Muscle of leg (tissue), 3 donors: ENCODE measurements at regions not wholly inside any gene's neighbourhood (a gene's known extent, or its start where the extent isn't known, plus 50 kb on each side); places are given as distances from the start of the nearest gene placed in this dataset.

Source experiments
- DNase-seq: peaks from one replicate; pipeline ENCODE4 v3.0.0; 2013
- H3K27ac ChIP-seq: one replicate; pipeline ENCODE4 v1.5.1; 2013; ENCODE audit warnings: mild to moderate bottlenecking, low read length, control low read depth
- H3K27me3 ChIP-seq: one replicate; pipeline ENCODE4 v1.6.1; 2013; ENCODE audit warnings: low read length; ENCODE audit not compliant: control insufficient read depth, insufficient read depth
- H3K36me3 ChIP-seq: one replicate; pipeline ENCODE4 v1.6.1; 2013; ENCODE audit warnings: low read length; ENCODE audit not compliant: control insufficient read depth, insufficient read depth
- H3K4me1 ChIP-seq: one replicate; pipeline ENCODE4 v1.6.1; 2013; ENCODE audit warnings: low read length; ENCODE audit not compliant: control insufficient read depth, insufficient read depth
- H3K4me3 ChIP-seq: one replicate; pipeline ENCODE4 v1.5.1; 2013; ENCODE audit warnings: low read length, control low read depth
- H3K9me3 ChIP-seq: replicated peaks from 2 replicates; pipeline ENCODE4 v1.6.1; 2013; ENCODE audit warnings: low read depth, low read length; ENCODE audit not compliant: control insufficient read depth
- WGBS: methylation state at CpG from one replicate; pipeline ENCODE4 v1.1.5; 2013; ENCODE audit warnings: missing lambda C conversion rate; ENCODE audit not compliant: insufficient coverage; 5-methylcytosine and 5-hydroxymethylcytosine counted together

DNA sequence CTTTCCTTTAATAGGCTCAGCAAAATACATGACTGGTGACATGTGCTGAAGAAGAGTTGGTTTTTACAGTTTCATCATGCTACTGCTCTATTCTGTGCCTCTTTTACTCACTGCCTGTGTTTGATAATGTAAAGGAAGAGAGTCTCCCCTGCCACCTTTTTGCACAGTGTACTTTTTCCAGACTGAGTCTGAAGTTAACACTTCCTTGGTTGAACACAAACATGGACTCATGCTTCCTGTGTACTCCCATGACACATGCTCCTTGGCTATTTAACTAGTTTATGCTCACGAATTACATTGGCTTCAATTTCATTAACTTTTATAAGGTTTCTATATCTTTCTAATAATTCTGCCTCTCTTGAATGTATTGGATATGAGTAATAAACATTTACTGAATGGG is 396.1 kb downstream of the VGLL3 start:
- DNase-seq, result no peak
- no peak overlapping the region for H3K27ac ChIP-seq
- H3K27me3 ChIP-seq, result no peaks in the 10 kb centered on the region
- no peak overlapping the region for H3K4me3 ChIP-seq
- H3K4me1 ChIP-seq, result no peaks in the 10 kb centered on the region
- H3K36me3 ChIP-seq, result no peaks in the 10 kb centered on the region
- WGBS, result no CpG with 5 or more reads among the region's 1 CpG
- H3K9me3 ChIP-seq, result no peaks in the 10 kb centered on the region

DNA sequence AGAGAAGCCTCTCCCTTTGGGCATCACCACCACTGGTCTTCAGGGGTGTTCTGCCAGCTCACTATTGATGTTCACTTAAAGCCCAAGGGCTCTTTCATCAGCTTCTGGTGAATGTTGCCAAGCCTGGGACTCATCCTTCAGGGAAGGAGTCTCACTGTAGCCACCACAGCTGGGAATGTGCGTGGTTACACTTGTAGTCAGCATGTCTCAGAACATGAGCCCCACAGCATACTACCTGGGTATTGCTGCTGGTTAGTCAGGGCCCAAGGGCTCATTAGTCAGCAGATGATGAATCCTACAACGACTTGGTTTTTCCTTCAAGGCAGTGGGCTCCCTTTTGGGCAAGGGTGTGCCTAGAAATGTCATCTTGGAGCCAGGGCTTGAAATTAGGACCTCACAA is 412.9 kb downstream of the VGLL3 start:
- H3K27me3 ChIP-seq, result no peaks in the 10 kb centered on the region
- DNase-seq, result no peak
- WGBS, result 46% methylated on average over 2 of the region's 2 CpGs
- no peaks in the 10 kb centered on the region for H3K9me3 ChIP-seq
- no peak overlapping the region for H3K27ac ChIP-seq
- no peaks in the 10 kb centered on the region for H3K36me3 ChIP-seq
- no peaks in the 10 kb centered on the region for H3K4me1 ChIP-seq
- no peak overlapping the region for H3K4me3 ChIP-seq

DNA sequence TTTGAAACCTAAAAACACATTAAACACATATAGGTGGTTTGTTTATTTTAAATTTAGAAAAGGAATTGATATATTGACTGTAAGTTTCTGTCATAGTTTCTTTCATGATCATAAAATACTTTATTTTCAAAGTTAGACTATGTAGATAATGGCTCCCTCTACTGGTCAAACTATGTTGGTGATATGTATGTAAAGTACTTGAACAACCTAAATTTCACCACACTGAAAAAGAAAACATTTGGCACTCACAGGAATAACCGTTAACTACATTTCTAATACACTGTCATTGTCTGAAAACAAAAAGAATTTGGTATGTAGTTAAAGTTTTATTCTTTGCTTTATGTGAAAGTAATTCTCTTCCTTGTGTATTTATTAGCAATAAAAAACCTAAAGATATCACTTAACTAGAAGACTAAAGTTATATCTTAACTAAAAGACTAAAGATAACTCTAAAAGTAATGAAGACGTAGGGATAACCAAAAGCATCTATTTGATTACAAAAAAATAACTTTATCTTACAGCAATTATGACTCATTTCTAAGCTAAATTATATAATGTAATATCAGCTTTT is 427.5 kb downstream of the VGLL3 start:
- no peaks in the 10 kb centered on the region for H3K4me1 ChIP-seq
- WGBS, result no CpG with 5 or more reads among the region's 2 CpGs
- H3K27me3 ChIP-seq, result no peaks in the 10 kb centered on the region
- DNase-seq, result peak; percentile 43
- H3K36me3 ChIP-seq, result no peaks in the 10 kb centered on the region
- H3K27ac ChIP-seq, result no peak overlapping the region
- H3K4me3 ChIP-seq, result no peak overlapping the region
- H3K9me3 ChIP-seq, result no peaks in the 10 kb centered on the region

DNA sequence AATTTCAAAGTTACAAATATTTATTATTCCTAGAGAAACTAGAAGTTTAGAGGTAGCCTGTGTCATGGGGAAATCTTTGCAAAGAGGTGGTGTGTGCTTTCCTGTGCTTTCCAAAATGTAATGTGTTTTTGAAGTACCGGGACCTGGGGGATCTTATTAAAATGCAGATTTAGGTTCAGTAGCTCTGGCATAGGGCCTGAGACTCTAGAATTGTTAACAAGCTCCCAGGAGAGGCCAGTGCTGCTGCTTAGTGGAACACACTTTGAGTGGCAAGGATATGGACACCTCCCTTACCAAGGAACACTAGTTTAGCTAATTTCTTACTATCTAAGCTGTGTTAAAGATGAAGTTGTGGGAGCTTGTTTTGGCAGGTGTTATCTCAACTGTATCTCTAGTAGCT is 428.9 kb downstream of the VGLL3 start:
- H3K36me3 ChIP-seq, result no peaks in the 10 kb centered on the region
- no peaks in the 10 kb centered on the region for H3K4me1 ChIP-seq
- no peaks in the 10 kb centered on the region for H3K27me3 ChIP-seq
- WGBS, result 0% methylated on average over 1 of the region's 1 CpG
- no peaks in the 10 kb centered on the region for H3K9me3 ChIP-seq
- no peak for DNase-seq
- no peak overlapping the region for H3K4me3 ChIP-seq
- no peak overlapping the region for H3K27ac ChIP-seq

- H3K27ac ChIP-seq, result no peak overlapping the region
- no peaks in the 10 kb centered on the region for H3K36me3 ChIP-seq
- no peaks in the 10 kb centered on the region for H3K9me3 ChIP-seq
- H3K4me3 ChIP-seq, result no peak overlapping the region
- DNase-seq, result no peak
- WGBS, result no CpG with 5 or more reads among the region's 5 CpGs
- H3K4me1 ChIP-seq, result no peaks in the 10 kb centered on the region
- no peaks in the 10 kb centered on the region for H3K27me3 ChIP-seq
These were observed 429.7 kb downstream of the VGLL3 start for GRCh38 chr3:86561215-86561614.

- H3K27ac ChIP-seq, result no peak overlapping the region
- H3K4me3 ChIP-seq, result no peak overlapping the region
- WGBS, result 30% methylated on average over 2 of the region's 5 CpGs
- H3K27me3 ChIP-seq, result no peaks in the 10 kb centered on the region
- no peak for DNase-seq
- no peaks in the 10 kb centered on the region for H3K4me1 ChIP-seq
- H3K9me3 ChIP-seq, result no peaks in the 10 kb centered on the region
- no peaks in the 10 kb centered on the region for H3K36me3 ChIP-seq
These were observed 436.6 kb downstream of the VGLL3 start for GRCh38 chr3:86554383-86554782.

GRCh38 chr3:86547692-86548091 is 443.3 kb downstream of the VGLL3 start:
- Histone ChIP-seq H3K27me3 (no peaks in the 10 kb centered on the region), H3K4me1 (no peaks in the 10 kb centered on the region), H3K9me3 (no peaks in the 10 kb centered on the region), H3K27ac (no peak overlapping the region), H3K36me3 (no peaks in the 10 kb centered on the region), H3K4me3 (no peak overlapping the region)
- no CpG with 5 or more reads among the region's 2 CpGs for WGBS
- no peak for DNase-seq

DNA sequence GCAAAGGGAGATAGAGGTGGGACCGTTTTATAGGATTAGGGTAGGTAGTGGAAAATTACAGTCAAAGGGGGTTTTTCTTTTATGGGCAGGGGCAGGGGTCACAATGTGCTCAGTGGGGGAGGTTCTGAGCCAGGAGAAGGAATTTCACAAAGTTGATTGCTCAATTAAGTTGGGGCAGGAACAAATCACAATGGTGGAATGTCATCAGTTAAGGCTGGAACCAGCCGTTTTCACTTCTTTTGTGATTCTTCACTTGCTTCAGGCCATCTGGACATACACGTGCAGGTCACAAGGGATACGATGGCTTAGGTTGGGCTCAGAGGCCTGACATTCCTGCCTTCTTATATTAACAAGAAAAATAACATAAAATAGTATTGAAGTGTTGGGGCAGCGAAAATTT is 453.8 kb downstream of the VGLL3 start:
- Histone ChIP-seq H3K4me3 (no peak overlapping the region), H3K27me3 (no peaks in the 10 kb centered on the region), H3K9me3 (no peaks in the 10 kb centered on the region), H3K36me3 (no peaks in the 10 kb centered on the region), H3K27ac (no peak overlapping the region), H3K4me1 (no peaks in the 10 kb centered on the region)
- 43% methylated on average over 3 of the region's 5 CpGs for whole genome bisulfite sequencing
- DNase-seq, result no peak

DNA sequence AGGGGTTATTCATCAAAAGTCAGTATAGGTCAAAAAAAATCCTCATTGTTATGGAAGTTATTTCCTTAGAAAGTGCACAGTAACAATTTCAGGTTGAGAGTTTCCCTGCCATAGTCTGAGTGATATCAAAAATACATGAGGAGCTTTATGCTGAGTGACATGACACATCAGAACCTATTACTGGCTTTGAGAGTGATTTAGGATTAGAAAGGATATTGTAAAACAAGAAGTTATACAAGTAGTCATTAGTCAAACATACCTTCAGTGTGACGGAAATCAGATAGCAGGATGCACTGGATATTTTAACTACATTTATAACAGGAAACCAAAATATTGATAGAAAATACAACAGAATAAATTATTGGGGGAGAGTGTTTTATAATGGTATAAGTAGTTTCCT is 471.1 kb downstream of the VGLL3 start:
- no peaks in the 10 kb centered on the region for H3K36me3 ChIP-seq
- H3K4me3 ChIP-seq, result no peak overlapping the region
- no peaks in the 10 kb centered on the region for H3K9me3 ChIP-seq
- no peak for DNase-seq
- H3K4me1 ChIP-seq, result no peaks in the 10 kb centered on the region
- no CpG with 5 or more reads among the region's 1 CpG for WGBS
- H3K27me3 ChIP-seq, result no peaks in the 10 kb centered on the region
- H3K27ac ChIP-seq, result no peak overlapping the region

GRCh38 chr3:86481636-86482035 is 509.3 kb downstream of the VGLL3 start:
- WGBS, result 91% methylated on average over 1 of the region's 1 CpG
- no peak overlapping the region for H3K4me3 ChIP-seq
- DNase-seq, result no peak
- no peaks in the 10 kb centered on the region for H3K9me3 ChIP-seq
- H3K27me3 ChIP-seq, result no peaks in the 10 kb centered on the region
- no peaks in the 10 kb centered on the region for H3K4me1 ChIP-seq
- H3K36me3 ChIP-seq, result no peaks in the 10 kb centered on the region
- H3K27ac ChIP-seq, result no peak overlapping the region

GRCh38 chr3:86481031-86481430 is 509.9 kb downstream of the VGLL3 start:
- H3K27me3 ChIP-seq, result no peaks in the 10 kb centered on the region
- no peaks in the 10 kb centered on the region for H3K4me1 ChIP-seq
- H3K9me3 ChIP-seq, result no peaks in the 10 kb centered on the region
- H3K36me3 ChIP-seq, result no peaks in the 10 kb centered on the region
- no peak overlapping the region for H3K4me3 ChIP-seq
- no peak for DNase-seq
- H3K27ac ChIP-seq, result no peak overlapping the region
